GM10248 (cell line): ENCODE measurements at regions not wholly inside any gene's neighbourhood (a gene's known extent, or its start where the extent isn't known, plus 50 kb on each side); places are given as distances from the start of the nearest gene placed in this dataset.

Experiments used
- CTCF ChIA-PET: fragments of 300-600 bp; sonication (Branson Sonifier 250); formaldehyde crosslinking; extraction: SDS; loops from one replicate; lab custom pipeline; 2021; ENCODE audit warnings: antibody characterized with exemption; lab: Yijun Ruan, JAX
- POLR2A ChIA-PET: fragments of 350-650 bp; sonication (Branson Sonifier 250); formaldehyde crosslinking; extraction: SDS; loops from one replicate; lab custom pipeline; 2020; ENCODE audit warnings: antibody characterized with exemption; lab: Yijun Ruan, JAX
- DNase-seq: peaks from one replicate; pipeline ENCODE4 v3.0.0; 2012; ENCODE audit errors: extremely low spot score
- CTCF ChIP-seq: IDR thresholded peaks from 2 replicates; pipeline ENCODE4 v1.5.1; 2012; ENCODE audit warnings: mild to moderate bottlenecking, low read depth; ENCODE audit errors: extremely low read depth, missing control alignments, control extremely low read depth

- CTCF ChIA-PET = interaction anchor here (21.5 kb wide), 1 partner anchor 179 kb away, joined by 628 read pairs; no protein-coding TSS in a partner anchor
- no peak for DNase-seq
- POLR2A ChIA-PET = no interaction called here
- TF ChIP-seq CTCF = no peak
Measured at GRCh38 chr1:93808871-93809270, 70.1 kb downstream of the DNTTIP2 start.

GRCh38 chr1:93807311-93807930, 71.6 kb downstream of the DNTTIP2 start:
- POLR2A ChIA-PET = no interaction called here
- DNase-seq = no peak
- CTCF ChIA-PET = interaction anchor here (5.7 to 21.5 kb wide), 2 partner anchors 6 to 177 kb away, joined by 33 to 628 read pairs; no protein-coding TSS in a partner anchor
- TF ChIP-seq CTCF = no peak

GRCh38 chr1:93805027-93805610, 73.9 kb downstream of the DNTTIP2 start:
- CTCF ChIA-PET = interaction anchor here (5.7 kb wide), 1 partner anchor 9 kb away, joined by 33 read pairs; no protein-coding TSS in a partner anchor
- no peak for TF ChIP-seq CTCF
- POLR2A ChIA-PET = no interaction called here
- no peak for DNase-seq

GRCh38 chr1:93804412-93804811, 74.6 kb downstream of the DNTTIP2 start:
- POLR2A ChIA-PET = no interaction called here
- DNase-seq = no peak
- TF ChIP-seq CTCF = no peak
- CTCF ChIA-PET = interaction anchor here (5.7 kb wide), 1 partner anchor 9 kb away, joined by 33 read pairs; no protein-coding TSS in a partner anchor

GRCh38 chr1:93801471-93801870, 77.5 kb downstream of the DNTTIP2 start:
- ChIA-PET POLR2A (no interaction called here), CTCF (interaction anchor here (5.7 kb wide), 1 partner anchor 12 kb away, joined by 33 read pairs; no protein-coding TSS in a partner anchor)
- TF ChIP-seq CTCF = no peak
- no peak for DNase-seq

GRCh38 chr1:93800856-93801255, 78.2 kb downstream of the DNTTIP2 start:
- TF ChIP-seq CTCF = no peak
- POLR2A ChIA-PET = no interaction called here
- no peak for DNase-seq
- CTCF ChIA-PET = no interaction called here
